Tibial nerve (tissue), 3 donors: ENCODE measurements at regions not wholly inside any gene's neighbourhood (a gene's known extent, or its start where the extent isn't known, plus 50 kb on each side); places are given as distances from the start of the nearest gene placed in this dataset.

ENCODE experiments used
- POLR2A ChIP-seq, 2 donors: fragments of 450-650 bp; IDR thresholded peaks; one replicate each; pipeline ENCODE4 v1.6.1; 2017; ENCODE audit warnings: antibody characterized with exemption in 2 of 2, mild to moderate bottlenecking in 2 of 2, moderate library complexity in 2 of 2
- TF ChIP-seq, protein P1 (sequence below), 5 experiments: fragments of 200-600 bp in 3 of 5; fragments of 450-650 bp in 2 of 5; sonication (generic) in 3 of 5; IDR thresholded peaks; one replicate each; pipeline ENCODE4 v1.5.1; 2016 to 2019; ENCODE audit warnings: antibody characterized with exemption in 5 of 5, mild to moderate bottlenecking in 3 of 5, moderate library complexity in 2 of 5

DNA sequence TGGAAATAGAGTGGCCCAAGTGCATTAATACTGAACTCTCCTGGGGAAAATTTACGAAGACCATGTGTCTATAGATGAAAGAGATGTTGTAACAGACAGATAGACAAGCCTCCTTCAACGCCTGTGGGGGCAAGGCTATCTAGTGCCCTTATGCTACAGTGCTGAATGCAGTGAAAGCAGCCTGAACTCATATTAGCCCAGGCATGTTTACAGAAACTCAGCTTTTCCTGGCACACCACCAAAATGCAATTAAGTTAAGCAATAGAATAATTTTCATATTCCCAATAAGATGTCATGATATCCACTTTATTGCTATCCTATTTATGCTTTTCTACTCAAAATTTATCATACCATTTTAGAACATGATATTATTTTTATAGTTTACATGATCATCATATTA, 277.0 kb downstream of the DIRAS2 start:
- TF ChIP-seq POLR2A (IDR thresholded peaks at IDR 0.05), result no peak
- TF ChIP-seq, protein P1, sequence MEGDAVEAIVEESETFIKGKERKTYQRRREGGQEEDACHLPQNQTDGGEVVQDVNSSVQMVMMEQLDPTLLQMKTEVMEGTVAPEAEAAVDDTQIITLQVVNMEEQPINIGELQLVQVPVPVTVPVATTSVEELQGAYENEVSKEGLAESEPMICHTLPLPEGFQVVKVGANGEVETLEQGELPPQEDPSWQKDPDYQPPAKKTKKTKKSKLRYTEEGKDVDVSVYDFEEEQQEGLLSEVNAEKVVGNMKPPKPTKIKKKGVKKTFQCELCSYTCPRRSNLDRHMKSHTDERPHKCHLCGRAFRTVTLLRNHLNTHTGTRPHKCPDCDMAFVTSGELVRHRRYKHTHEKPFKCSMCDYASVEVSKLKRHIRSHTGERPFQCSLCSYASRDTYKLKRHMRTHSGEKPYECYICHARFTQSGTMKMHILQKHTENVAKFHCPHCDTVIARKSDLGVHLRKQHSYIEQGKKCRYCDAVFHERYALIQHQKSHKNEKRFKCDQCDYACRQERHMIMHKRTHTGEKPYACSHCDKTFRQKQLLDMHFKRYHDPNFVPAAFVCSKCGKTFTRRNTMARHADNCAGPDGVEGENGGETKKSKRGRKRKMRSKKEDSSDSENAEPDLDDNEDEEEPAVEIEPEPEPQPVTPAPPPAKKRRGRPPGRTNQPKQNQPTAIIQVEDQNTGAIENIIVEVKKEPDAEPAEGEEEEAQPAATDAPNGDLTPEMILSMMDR (IDR thresholded peaks at IDR 0.05), result no peak
